ENCODE measurements at regions not wholly inside any gene's neighbourhood (a gene's known extent, or its start where the extent isn't known, plus 50 kb on each side); places are given as distances from the start of the nearest gene placed in this dataset.
A peak's percentile ranks its signal among the peaks of the same experiment; 100 is the strongest.
"Not testable (repeated sequence)": the region's sequence is repeated elsewhere in the genome, so short reads cannot be mapped to it uniquely, and the experiment has no call there.

DNA sequence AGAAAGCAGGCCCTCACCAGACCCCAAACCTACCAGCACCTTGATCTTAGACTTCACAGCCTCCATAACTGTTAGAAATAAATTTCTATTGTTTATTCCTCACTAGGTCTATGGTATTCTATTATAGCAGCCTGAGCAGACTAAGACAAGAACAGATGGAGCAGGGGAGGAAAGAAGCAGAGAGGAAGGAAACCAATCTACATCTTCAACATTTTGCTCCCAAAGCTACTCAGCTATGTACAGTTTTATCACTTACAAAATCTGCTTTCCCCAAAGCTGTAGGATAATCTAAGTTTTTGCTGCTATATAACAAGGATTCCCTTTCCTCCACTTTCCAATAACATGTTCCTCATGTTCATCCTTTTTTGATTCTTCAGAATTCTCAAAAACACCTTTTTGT, 274.4 kb upstream of the CHAC2 start:
- no peak for DNase-seq (ENCODE audit: low read depth in 2 of 2)

DNA sequence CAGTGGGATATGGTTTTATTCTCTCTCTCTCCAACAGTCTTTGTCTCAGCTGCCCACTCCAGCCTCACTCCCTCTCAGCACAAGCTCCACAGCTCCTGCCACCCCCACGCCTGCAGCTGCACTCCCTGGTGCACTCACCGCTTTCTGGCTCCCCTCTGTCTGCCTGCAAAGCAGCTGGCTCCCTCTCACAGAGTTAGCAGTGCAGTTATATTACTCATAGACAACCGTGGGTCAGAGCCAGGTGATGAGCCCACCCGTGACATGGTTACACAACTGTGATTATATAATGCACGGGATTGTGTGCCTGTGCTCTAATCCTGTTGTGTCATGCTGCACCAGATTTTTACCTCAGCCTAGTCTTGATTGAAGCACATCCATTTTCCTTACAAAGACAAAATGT, 276.9 kb upstream of the CHAC2 start:
- peak; percentile 8 to 14 for DNase-seq (ENCODE audit: low read depth in 2 of 2)

DNA sequence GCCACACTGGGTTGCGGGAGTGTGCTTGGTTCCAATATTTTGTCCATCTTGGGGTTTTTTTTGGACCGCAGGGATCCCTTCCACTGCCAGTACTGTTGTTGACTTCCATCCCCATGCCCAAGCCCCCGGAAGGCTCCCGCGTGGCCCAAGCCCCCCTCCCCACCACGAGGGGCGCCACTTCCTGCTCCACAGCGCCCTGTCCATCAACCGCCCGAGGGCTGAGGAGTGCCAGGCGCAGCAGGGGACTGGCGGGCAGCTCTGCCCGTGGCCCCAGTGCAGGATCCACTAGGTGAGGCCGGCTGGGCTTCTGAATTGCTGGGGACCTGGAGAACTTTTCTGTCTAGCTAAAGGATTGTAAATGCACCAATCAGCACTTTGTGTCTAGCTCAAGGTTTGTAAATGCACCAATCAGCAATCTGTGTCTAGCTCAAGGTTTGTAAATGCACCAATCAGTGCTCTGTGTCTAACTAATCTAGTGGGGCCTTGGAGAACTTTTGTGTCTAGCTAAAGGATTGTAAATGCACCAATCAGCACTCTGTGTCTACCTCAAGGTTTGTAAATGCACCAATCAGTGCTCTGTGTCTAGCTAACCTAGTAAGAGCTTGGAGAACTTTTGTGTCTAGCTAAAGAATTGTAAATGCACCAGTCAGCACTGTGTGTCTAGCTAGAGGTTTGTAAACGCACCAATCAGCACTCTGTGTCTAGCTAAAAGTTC, 281.3 kb upstream of the CHAC2 start:
- not testable (repeated sequence) for DNase-seq (ENCODE audit: low read depth in 2 of 2)

DNA sequence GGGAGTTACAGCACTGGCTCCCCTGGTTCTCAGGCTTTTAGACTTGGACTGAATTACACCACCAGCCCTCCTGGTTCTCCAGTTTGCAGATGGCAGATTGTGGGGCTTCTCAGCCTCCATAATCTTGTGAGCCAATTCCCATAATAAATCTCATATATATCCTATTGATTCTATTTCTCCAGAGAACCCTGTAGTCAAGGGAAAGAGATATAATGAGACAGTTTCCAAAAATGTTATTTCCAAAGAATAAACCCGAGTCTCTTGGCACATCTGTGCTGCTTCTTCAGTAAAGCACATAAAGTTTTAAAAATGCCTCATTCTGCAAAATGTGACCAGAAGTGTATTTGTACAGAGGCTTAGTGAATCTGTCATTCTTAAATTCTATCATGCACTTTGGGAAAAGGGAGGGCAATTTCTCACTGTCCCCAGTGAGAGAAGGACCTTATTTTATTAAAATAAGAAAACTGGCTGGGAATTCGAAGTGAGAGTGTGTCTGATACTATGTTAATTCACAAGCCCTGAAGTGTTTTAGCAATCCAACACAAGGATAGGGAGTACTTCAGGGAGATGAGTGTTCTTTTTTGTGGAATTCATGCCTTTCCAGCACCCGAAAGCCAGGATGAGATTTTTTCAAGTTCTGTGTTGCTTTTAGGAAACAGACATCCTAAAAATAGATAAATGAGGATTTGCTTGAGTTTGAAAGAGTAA, 282.4 kb upstream of the CHAC2 start:
- DNase-seq (ENCODE audit: low read depth in 2 of 2) = no peak

DNA sequence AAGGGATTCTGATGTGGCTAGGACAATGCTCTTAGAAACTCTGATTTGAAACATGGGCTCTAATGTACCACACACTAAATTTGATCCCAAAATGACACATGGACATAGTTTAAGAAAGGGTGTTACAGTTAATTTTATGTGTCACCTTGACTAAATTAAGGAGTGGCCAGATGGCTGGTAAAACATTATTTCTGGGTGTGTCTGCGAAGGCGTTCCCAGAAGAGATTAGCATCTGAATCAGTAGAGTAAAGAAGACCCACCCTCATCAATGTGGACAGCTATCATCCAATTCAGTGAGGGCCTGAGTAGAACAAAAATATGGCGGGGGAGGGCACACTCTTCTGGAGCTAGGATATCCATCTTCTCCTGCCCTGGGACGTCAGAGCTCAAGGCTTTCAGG, 283.1 kb upstream of the CHAC2 start:
- no peak for DNase-seq (ENCODE audit: low read depth in 2 of 2)

DNA sequence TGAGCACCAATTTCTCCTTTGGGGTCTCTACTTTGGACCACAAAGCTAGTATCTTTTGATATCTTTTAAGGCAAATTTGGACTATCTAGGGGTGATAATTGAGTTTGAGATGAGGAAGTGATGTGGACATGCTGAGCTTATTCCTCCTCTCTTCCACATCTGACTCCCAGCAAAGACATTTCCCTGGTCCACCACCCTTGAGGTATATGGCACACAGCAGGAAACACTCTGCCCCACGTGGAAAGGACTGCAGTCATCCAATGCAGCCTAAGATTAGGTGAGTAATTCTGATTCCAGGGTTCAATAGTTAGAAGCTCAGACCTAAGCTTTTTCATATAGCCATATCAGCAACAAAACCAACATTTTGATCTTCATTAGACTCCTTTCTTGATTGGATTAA, 290.1 kb upstream of the CHAC2 start:
- no peak for DNase-seq (ENCODE audit: low read depth in 2 of 2)

DNA sequence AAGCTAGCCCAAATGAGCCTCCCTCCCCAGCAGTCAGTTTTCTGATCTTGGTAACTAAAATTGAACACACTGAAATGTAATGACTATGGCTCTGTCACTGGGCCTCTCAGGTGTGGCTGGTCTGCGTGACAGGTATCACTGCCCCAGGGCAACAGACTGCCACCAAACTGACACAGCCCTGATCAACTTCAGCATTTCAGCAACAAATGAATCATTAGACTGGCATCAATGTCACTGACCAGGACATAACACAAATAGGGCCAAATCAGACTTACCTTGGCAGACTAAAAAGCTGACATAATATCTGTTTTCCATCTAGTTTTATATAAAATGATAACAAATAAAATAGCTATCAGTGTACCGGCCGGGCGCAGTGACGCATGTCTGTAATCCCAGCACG, 290.8 kb upstream of the CHAC2 start:
- DNase-seq (ENCODE audit: low read depth in 2 of 2) = no peak

DNA sequence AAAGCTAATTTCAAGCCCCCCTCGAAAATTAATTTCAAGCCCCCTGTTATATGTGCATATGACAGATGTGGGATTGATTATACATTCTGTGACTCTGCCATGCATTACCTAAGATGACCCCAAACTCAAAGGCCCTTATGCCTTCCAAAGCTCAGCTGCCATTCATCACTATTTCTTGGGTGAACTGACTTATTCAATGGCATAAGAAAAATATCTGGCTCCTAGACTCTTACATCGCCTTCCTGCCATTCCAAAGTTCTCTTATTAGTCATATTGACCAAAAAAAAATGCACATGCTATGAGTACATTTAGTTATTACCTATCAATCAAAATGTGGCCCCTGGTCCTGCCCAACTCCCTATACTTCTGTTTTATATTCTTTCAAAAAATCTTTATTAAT, 291.8 kb upstream of the CHAC2 start:
- DNase-seq (ENCODE audit: low read depth in 2 of 2) = no peak

DNA sequence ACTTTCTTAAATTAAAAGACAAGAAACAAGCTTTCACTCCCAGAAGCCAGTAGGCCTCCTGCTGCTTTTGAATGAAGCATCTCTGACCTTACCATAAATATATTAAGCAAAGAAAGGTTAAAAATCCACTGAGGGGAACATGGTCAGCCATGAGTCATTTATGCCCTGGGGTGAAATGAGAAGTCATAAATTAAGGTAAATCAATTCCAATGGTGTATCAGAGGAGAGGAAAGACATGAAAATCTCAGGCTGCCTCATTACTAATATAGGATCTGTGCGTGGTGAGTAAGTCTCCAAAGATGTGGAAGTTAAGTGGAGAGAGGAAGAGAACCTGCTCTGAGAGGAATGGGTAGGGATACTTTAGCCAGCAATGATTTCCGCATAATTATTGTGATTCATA, 292.3 kb upstream of the CHAC2 start:
- peak; percentile 11 to 14 for DNase-seq (ENCODE audit: low read depth in 2 of 2)

DNA sequence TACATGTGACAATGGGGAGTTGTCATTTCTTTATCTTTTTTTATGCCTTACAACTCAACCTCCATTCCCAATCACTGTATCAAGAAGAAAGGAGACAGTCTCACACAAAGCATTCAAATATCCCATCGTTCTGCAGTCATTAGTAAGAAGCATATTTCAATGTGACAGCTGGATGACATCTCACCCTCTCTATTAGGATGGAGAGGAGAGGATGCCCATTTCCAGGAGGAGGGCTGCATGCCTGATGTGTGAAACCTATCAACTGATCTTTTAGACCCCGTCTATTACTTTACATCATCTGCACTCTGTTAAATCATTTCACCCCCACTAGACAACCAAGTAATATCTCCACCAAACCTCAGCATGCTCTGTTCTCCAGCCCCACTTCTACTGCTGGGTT, 292.7 kb upstream of the CHAC2 start:
- DNase-seq (ENCODE audit: low read depth in 2 of 2) = no peak

DNA sequence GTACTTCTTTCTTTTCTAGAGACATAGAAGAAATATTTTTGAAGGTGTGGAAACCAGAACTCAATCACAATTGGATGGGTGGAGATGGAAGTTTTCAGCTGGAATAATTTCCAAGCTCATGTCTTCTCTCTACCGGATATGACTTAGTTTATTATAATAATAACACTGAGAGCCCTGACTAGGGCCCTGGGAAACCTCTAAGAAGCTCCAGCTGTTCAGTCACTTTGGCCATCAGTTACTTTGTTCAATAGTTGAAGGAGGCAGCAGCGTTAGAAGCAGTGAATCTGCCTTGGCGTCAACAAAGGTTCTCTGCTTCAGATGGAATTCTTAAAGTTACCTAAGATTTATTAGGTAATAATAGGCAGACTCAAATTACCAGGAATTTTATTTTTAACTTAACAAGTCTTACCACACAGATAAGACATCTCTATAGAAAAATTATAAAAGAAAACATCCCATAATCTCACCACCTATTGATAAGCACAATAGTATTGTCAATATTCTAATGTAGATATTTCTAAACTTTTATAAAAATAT, 293.8 kb upstream of the CHAC2 start:
- DNase-seq (ENCODE audit: low read depth in 2 of 2) = no peak

DNA sequence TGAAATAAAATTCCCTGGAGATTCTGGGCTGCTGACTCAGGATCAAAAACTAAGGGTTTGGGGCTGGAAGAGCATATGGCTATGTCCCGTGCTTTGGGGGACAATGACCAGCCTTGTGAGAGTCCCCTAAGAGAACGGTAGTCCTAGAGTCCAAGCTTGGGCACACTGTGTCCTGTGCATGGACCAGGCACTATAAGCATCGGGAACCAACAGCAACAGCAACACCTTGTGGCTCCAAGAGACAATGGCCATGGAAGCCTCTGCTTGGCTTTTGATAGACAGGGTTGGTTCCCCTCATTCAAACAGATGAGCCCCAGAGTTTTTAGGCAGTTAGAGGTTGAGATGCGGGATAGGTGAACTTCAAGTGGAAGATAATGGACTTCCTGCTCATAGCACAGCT, 294.4 kb upstream of the CHAC2 start:
- DNase-seq (ENCODE audit: low read depth in 2 of 2) = no peak

DNA sequence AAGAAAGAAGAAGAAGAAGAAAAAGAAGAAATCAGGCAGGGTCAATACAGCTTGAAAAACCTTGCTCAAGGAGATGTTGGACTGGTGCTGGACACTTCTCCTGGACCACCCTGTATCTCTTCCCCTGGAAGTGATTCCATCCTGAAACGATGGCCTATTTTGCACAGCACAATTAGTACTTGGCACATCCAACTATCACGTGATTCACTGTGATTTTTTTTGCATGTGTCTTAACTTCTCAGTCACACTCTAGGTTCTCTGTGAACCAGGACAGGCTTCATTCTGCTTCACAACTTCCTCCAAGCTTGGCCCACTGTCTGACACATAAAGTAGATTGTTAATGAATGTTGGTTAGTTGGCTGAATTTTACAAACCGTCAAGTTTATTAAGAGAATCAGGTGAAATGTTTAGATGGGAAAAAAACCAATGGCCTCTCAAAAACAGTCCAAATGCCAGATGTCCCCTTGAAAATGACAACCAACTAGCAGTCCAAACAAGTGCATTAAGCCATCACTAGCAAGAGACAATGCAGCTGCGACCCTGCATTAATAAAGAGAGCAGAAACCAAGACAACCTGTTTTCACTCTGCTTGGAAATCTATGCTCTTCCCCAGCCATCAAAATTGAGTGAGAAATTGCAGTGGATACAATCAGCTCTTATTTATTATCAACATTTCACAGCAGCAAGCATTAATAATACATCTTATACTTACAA, 300.0 kb upstream of the CHAC2 start:
- DNase-seq (ENCODE audit: low read depth in 2 of 2) = no peak

DNA sequence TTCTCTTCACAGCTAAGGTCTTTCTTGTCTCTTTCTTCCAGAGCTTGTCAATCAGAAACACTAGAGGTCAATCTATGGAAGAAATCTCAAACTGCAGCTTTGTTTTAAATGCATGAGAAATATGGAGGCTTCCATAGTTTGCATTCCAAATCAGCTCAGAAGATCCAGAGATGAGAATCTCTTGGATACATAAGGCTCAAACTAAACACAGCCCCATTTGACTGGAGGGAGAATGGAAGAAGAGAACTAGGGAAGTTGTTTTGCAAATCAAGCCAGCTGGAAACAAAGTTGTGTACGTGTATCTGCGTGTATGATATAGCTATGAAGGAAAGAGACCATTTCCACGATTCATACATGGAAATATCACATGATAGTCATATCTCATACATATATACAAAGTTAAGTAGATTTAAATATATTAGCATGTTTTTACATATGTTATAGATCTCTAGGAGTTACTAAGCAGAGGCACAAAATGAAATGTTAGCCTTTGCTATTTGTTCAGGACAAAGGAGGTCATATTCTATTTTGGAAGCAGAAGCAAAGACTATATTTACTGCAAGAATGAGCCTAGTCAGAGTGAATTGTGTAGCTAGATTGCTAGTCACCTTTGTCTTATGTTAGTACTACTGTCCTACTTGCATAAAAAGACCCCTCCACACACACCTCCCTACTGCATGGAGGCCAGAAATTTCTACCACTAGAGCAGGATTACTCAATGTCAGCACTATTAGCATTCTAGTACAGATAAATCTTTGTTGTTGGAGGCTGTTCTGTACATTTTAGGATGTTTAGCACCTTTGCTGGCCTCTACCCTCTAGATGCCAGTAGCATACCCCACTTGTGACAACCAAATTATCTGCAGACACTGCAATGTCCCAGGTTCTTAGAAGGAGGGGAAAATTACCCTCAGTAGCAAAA, 303.5 kb upstream of the CHAC2 start:
- DNase-seq (ENCODE audit: low read depth in 2 of 2) = no peak

DNA sequence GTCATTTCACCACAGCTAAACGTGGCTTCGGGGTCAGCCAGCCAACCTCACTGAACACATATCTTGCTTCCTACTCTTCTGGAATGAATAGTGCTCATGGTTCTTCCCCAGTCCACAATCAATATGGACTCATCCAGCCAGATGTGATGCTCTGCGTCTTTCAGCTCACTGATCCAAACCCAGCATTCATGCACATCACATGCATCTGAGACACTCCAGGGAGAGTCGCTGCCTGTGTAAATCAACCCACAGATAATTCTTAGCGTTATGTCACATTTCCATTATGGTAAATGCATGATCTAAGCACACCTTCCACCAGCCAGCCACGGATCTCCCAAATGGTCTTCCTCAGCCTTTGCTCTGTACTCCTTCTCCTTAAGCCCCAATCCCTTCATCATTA, 306.7 kb upstream of the CHAC2 start:
- no peak for DNase-seq (ENCODE audit: low read depth in 2 of 2)

DNA sequence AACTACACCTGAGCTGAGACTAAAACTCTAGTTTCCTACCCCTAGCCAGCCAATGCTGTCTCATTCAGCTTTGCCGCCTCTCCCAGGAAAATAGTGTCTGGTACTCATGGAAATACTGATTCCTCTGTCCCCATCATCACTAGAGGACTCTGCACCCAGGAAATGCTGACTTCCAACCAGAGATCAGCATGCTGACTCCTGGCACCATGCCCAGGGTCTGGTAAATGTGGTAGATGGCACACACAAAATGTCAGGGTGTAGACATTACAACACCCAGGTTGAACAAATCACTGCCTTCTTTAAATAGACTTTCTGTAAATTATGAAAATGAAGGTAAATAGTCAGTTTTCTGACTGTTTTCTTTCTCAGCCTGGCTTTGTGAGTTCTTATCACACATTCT, 307.3 kb upstream of the CHAC2 start:
- no peak for DNase-seq (ENCODE audit: low read depth in 2 of 2)

DNA sequence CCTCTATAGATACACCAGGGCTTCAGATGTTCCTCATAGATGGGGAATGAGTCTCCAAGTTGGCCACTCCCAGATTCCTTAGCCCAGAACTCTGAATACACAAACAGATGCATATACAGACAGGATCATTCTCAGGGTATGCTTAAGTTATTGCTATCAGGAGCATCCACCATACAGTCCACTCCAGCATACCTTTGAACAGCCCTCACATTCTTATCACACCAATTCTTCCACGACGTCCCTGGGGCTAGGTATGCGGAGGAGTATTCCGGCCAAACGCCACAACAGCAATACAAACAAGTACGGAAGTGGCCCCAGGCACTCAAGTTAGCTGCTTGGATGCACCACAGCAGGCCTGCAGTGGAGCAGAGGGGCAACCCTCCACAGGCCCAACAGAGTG, 312.5 kb upstream of the CHAC2 start:
- DNase-seq (ENCODE audit: low read depth in 2 of 2) = no peak

DNA sequence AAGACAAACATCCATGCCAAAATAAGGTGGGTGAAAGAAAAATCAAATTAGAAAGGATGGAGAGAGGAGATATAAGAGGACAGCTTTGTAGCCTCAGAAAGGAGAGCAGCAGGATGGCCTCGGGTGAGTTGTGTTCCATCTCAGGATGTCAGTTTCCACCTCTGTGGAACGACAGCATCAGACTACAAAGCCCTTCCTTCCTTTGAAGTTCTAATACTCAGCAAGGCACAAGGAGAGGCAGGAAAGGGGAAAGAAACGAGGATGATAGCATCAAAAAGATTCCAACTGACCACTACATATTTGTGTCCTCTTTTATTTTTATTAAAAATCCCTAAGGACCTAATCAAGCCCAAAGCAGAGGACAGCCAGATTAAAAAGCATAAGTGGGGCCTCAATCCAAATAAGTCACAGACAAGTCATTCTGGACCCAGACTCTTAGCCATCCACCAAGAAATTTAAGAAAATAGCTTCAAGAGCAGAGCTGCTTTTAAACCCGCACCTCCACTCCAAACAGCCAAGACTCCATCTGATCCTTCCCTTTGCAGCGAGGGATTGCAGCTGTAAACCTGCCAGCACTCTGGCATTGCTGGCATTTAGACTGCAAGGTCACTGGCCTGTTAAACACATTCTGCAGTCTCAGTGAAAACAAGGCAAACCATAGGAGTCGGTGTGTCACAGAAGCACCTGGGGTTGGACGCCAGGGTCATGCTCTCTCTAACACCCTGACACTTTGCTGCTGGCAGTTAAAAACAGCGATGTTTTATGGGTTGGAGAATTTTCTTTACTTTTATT, 314.5 kb upstream of the CHAC2 start:
- DNase-seq (ENCODE audit: low read depth in 2 of 2) = no peak

DNA sequence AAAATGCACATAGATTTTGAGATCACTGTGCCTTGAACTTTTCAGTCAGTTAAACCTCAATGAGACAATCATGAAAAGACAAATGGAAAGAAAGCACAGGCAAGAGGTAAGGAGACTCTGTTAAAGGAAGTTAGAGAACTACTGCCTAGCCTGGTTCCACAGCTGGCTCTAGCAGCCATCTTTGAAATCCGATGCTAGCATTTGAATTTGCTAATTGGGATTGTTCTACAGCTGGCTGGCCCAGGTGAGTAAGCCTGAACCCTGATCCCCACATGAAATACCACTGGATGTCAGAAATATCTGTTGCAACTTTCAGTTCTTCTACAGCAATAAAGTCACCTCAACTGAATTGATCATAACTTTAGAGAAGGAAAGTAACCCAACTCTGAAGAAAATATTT, 315.2 kb upstream of the CHAC2 start:
- no peak for DNase-seq (ENCODE audit: low read depth in 2 of 2)

DNA sequence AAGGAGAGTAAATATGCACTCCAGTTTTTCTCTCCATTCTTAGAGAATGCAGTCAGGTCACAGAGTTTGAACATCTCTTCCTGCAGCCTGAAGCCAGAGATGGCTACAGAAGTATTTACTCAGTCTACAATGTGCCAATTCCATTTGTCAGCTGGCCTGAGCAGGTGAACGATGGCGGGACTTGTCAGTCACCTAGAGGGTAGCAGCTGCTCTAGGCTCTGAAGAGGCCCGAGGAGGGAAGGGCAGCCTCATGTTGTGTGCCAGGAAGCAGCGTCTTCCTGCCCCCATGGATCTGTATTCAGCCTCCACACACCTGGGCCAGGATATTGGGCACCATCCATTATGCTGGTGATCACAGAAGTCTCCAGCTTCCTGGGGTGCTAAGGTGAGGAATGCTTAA, 316.7 kb upstream of the CHAC2 start:
- DNase-seq (ENCODE audit: low read depth in 2 of 2) = no peak

DNA sequence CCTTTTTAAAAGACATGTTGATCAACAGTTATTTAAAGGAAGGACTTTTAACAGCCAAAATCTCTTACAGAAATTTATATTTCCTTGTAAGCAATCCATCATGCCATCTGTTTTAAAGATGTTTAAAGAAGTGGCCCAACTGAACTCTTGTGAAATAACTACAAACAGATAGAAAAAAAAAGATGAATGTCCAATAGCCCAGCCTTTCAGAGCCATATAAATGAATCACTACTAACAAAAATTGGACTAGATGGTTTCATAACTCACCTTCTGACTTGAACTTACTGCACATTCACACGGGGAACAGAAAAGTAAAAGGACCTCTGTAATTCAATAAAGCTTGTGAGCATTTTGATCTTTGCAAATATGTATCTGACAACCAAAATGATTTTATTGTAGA, 319.0 kb upstream of the CHAC2 start:
- DNase-seq (ENCODE audit: low read depth in 2 of 2) = no peak

All from fibroblast of skin of left biceps (primary cell).